MM.1S (cell line): ENCODE measurements at regions not wholly inside any gene's neighbourhood (a gene's known extent, or its start where the extent isn't known, plus 50 kb on each side); places are given as distances from the start of the nearest gene placed in this dataset.

Experiments used
- DNase-seq: peaks from one replicate; pipeline ENCODE4 v3.0.0-alpha.2; 2015
- H2AFZ ChIP-seq: fragments of 300-600 bp; sonication (generic); 2 replicates; pipeline ENCODE4 v1.6.0; 2016; ENCODE audit warnings: antibody characterized with exemption, low read length
- H3F3A ChIP-seq: fragments of 300-600 bp; sonication (generic); 2 replicates; pipeline ENCODE4 v1.6.1; 2016; ENCODE audit warnings: mild to moderate bottlenecking, antibody characterized with exemption, low read length, moderate library complexity, mixed read lengths; ENCODE audit not compliant: insufficient read depth
- H3K27ac ChIP-seq: fragments of 300-600 bp; sonication (generic); 2 replicates; pipeline ENCODE4 v1.5.1; 2016; ENCODE audit warnings: mild to moderate bottlenecking, low read length
- H3K27me3 ChIP-seq: fragments of 300-600 bp; sonication (generic); replicated peaks from 2 replicates; pipeline ENCODE4 v1.6.0; 2016; ENCODE audit warnings: low read length; ENCODE audit not compliant: insufficient read depth
- H3K36me3 ChIP-seq: fragments of 300-600 bp; sonication (generic); replicated peaks from 2 replicates; pipeline ENCODE4 v1.6.1; 2016; ENCODE audit warnings: mild to moderate bottlenecking, low read length, mixed read lengths; ENCODE audit not compliant: insufficient read depth
- H3K4me1 ChIP-seq: fragments of 300-600 bp; sonication (generic); 2 replicates; pipeline ENCODE4 v1.6.1; 2016; ENCODE audit warnings: low read length, mixed read lengths
- H3K4me2 ChIP-seq: fragments of 300-600 bp; sonication (generic); 2 replicates; pipeline ENCODE4 v1.6.0; 2016; ENCODE audit warnings: low read depth, low read length
- H3K4me3 ChIP-seq: fragments of 300-600 bp; sonication (generic); 2 replicates; pipeline ENCODE4 v1.5.1; 2016; ENCODE audit warnings: low read length, mixed read lengths
- H3K79me2 ChIP-seq: fragments of 300-600 bp; sonication (generic); 2 replicates; pipeline ENCODE4 v1.6.1; 2016; ENCODE audit warnings: mixed run types, low read length, mixed read lengths
- H3K9ac ChIP-seq: fragments of 300-600 bp; sonication (generic); 2 replicates; pipeline ENCODE4 v1.6.1; 2016; ENCODE audit warnings: low read length, mixed read lengths
- H3K9me2 ChIP-seq: fragments of 300-600 bp; sonication (generic); replicated peaks from 2 replicates; pipeline ENCODE4 v1.6.1; 2016; ENCODE audit warnings: mild to moderate bottlenecking, low read length, mixed read lengths; ENCODE audit not compliant: insufficient read depth
- H3K9me3 ChIP-seq: fragments of 300-600 bp; sonication (generic); replicated peaks from 2 replicates; pipeline ENCODE4 v1.6.1; 2016; ENCODE audit warnings: mild to moderate bottlenecking, low read length, mixed read lengths; ENCODE audit not compliant: insufficient read depth
- H4K20me1 ChIP-seq: fragments of 300-600 bp; sonication (generic); 2 replicates; pipeline ENCODE4 v1.6.1; 2016; ENCODE audit warnings: mild to moderate bottlenecking, low read length, moderate library complexity, mixed read lengths; ENCODE audit not compliant: insufficient read depth
- CTCF ChIP-seq: fragments of 300-600 bp; sonication (generic); IDR thresholded peaks from 2 replicates; pipeline ENCODE4 v1.5.1; 2016; ENCODE audit warnings: antibody characterized with exemption, low read length, mixed read lengths
- EZH2 ChIP-seq: fragments of 300-600 bp; sonication (generic); optimal IDR thresholded peaks from 2 replicates; pipeline ENCODE3; 2017; ENCODE audit warnings: low read depth, mild to moderate bottlenecking, antibody characterized with exemption, low read length, mixed read lengths
- EZH2phosphoT487 ChIP-seq: fragments of 300-600 bp; sonication (generic); IDR thresholded peaks from 2 replicates; pipeline ENCODE4 v1.6.1; 2018; ENCODE audit warnings: antibody characterized with exemption, low read length

DNA sequence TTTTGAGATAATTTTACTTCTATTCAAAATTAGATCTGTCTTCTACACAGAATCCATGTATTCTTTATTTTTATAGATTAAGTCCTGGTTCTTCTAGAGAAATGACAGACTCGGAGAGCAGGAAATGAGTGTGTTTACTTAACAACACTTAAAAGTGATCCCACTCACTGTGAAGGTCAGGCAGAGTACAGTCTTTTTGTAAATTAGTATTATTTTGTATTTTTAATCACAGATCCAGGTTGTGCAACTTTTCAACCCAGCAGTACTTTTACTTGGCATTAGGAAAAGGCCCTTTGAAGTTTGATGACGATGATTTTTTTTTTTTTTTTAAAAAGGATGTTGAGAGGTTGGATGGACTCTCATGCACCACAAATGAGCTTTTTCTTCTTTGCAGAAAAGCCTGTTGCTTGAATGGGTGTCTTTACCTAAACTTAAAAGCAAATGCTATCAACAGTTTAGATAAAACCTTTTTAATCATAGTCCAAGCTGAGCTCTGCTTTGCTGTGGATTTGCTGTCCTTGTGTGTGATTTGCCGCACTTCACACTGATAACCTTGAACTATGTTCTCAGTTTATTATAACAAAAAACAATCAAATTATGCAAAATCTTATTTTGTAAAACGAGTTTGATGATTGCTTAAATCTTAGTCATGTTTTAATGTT, 114.1 kb downstream of the MXRA5 start:
- DNase-seq, result no peak
- no peaks in the 10 kb centered on the region for H4K20me1 ChIP-seq
- no peaks in the 10 kb centered on the region for H3K9me2 ChIP-seq
- H3K4me3 ChIP-seq, result no peak overlapping the region
- H3K9ac ChIP-seq, result no peak overlapping the region
- H2AFZ ChIP-seq, result no peak overlapping the region
- no peak overlapping the region for H3K27ac ChIP-seq
- no peaks in the 10 kb centered on the region for H3K9me3 ChIP-seq
- no peaks in the 10 kb centered on the region for H3K79me2 ChIP-seq
- no peaks in the 10 kb centered on the region for H3K27me3 ChIP-seq
- H3K36me3 ChIP-seq, result no peaks in the 10 kb centered on the region
- no peaks in the 10 kb centered on the region for H3K4me1 ChIP-seq
- TF ChIP-seq CTCF (no peak), EZH2phosphoT487 (no peak), EZH2 (no peak)
- no peaks in the 10 kb centered on the region for H3F3A ChIP-seq
- no peak overlapping the region for H3K4me2 ChIP-seq

DNA sequence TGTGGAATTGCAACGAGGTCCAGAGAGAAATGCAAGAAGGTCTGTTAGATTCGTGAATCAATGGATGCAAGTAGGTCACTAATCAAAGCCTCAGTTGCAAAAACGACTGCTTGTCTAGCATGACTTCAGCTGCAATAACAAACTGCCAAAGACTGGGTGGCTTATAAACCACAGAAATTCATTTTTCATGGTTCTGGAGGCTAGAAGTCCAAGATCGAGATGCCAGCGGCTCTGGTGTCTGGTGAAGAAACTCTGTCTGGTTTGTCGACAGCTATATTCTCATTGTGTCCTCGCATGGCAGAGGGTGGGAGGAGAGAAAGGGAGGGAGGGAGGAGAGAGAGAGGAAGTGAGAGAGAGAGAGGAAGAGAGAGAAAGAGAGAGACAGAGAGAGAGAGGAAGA, 114.7 kb downstream of the MXRA5 start:
- no peaks in the 10 kb centered on the region for H3K4me1 ChIP-seq
- H2AFZ ChIP-seq, result no peak overlapping the region
- H3K9me3 ChIP-seq, result no peaks in the 10 kb centered on the region
- H3K27ac ChIP-seq, result no peak overlapping the region
- no peaks in the 10 kb centered on the region for H3K79me2 ChIP-seq
- no peaks in the 10 kb centered on the region for H3F3A ChIP-seq
- DNase-seq, result no peak
- no peak overlapping the region for H3K4me3 ChIP-seq
- TF ChIP-seq EZH2phosphoT487 (no peak), EZH2 (no peak), CTCF (no peak)
- H3K27me3 ChIP-seq, result no peaks in the 10 kb centered on the region
- H3K36me3 ChIP-seq, result no peaks in the 10 kb centered on the region
- no peak overlapping the region for H3K4me2 ChIP-seq
- no peak overlapping the region for H3K9ac ChIP-seq
- H4K20me1 ChIP-seq, result no peaks in the 10 kb centered on the region
- H3K9me2 ChIP-seq, result no peaks in the 10 kb centered on the region

DNA sequence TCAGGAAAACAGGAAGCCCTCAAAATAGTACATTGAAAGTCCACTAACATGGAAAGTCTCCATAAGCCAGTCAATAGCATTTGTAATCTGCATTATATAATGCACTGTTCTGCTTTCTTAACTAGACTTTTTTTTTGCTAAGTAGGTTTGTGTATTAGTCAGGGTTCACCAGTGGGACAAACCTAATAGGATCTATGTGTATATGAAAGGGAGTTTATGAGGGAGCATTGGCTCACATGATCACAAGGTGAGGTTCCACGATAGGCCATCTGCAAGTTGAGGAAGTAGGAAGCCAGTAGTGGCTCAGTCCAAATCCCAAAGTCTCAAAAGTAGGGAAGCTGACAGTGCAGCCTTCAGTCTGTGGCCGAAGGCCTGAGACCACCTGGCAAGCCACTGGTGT, 116.0 kb downstream of the MXRA5 start:
- Histone ChIP-seq H3K27ac (no peak overlapping the region), H3K79me2 (no peaks in the 10 kb centered on the region), H3K4me3 (no peak overlapping the region), H3F3A (no peaks in the 10 kb centered on the region), H3K4me1 (no peaks in the 10 kb centered on the region), H3K27me3 (no peaks in the 10 kb centered on the region), H3K4me2 (no peak overlapping the region), H3K9me2 (no peaks in the 10 kb centered on the region), H3K36me3 (no peaks in the 10 kb centered on the region), H2AFZ (no peak overlapping the region), H3K9me3 (no peaks in the 10 kb centered on the region), H3K9ac (no peak overlapping the region), H4K20me1 (no peaks in the 10 kb centered on the region)
- no peak for DNase-seq
- TF ChIP-seq EZH2phosphoT487 (no peak), CTCF (no peak), EZH2 (no peak)
